ENCODE measurements at regions not wholly inside any gene's neighbourhood (a gene's known extent, or its start where the extent isn't known, plus 50 kb on each side); places are given as distances from the start of the nearest gene placed in this dataset.

DNA sequence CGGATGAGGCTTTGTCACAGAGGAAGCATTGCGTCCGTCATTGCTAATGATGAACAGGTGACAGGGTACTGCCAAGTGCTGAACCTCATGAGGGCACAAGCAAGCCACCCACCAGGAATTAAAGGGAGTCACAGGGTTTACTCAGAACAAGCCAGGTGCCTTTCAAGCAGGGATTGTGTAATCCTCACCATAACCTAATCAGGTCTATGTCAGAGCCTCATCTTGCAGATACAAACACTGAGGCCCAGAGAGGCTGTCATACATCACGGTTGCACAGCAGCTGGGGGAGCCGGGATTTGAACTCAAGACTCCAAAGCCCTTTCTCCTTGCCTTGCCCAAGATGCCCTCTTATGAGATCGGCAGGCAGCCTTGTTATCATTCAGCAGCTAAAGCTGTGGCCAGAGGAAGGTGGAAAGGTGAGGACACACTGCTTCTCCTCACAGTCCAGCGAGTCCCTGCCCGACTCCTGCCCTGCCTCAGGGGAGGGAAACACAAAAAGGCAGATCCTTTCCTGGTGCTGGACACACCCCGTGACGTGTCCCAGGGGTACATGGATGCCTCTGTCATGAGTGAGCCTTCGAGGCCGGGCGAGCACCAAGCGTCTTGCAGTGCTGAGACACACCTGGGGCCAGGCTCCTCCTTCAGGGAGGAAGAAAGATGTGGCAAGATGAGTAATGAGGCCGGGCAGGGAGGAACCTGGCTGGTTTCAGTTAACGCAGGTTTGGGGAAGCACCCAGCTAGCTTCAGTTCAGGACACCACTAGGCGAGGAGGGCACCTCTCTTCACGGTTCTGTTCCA, 214.9 kb downstream of the LY86 start:
- TF ChIP-seq POLR2AphosphoS5 (IDR thresholded peaks at IDR 0.05; ENCODE audit: low read depth, low read length) (no peak), POLR2A (IDR thresholded peaks at IDR 0.05; ENCODE audit: low read depth, low read length) (no peak)

All from GM12892 (cell line).